Prostate gland (tissue), 2 donors: ENCODE measurements at regions not wholly inside any gene's neighbourhood (a gene's known extent, or its start where the extent isn't known, plus 50 kb on each side); places are given as distances from the start of the nearest gene placed in this dataset.

Experiments
- POLR2A ChIP-seq: fragments of 450-650 bp; IDR thresholded peaks from one replicate; pipeline ENCODE4 v1.6.1; 2016; ENCODE audit warnings: antibody characterized with exemption, mild to moderate bottlenecking
- POLR2AphosphoS5 ChIP-seq: sonication (generic); formaldehyde crosslinking; IDR thresholded peaks from one replicate; pipeline ENCODE4 v1.6.1; 2017; ENCODE audit warnings: antibody characterized with exemption
- TF ChIP-seq, protein P1 (sequence below), 4 experiments: fragments of 200-600 bp in 2 of 4; fragments of 450-650 bp in 2 of 4; sonication (generic) in 2 of 4; IDR thresholded peaks; 1 replicate in 3 of 4; 2 replicates in 1 of 4; pipeline ENCODE4 v1.5.1; 2016 to 2019; ENCODE audit warnings: antibody characterized with exemption in 4 of 4, mild to moderate bottlenecking in 2 of 4, moderate library complexity in 2 of 4

DNA sequence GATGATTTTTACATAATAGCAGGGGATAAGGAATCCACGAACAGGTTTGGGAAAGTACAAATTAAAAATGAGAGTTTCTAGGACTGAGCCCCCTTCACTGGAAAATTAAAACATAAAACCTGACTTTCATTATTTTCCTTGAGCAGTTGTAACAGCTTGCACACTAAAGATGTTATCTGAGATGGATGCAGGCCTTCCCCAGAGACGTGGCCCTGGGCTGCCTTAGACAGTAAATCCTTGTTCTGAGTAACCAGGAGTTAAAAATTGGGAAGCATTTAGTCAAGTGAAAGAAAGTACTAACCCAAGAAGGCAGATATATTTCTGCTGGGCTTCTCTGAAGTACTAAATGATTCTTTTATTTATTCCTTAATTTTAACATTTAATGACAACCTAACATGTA is 432.2 kb upstream of the KIF2B start:
- TF ChIP-seq POLR2AphosphoS5, result no peak
- TF ChIP-seq, protein P1, sequence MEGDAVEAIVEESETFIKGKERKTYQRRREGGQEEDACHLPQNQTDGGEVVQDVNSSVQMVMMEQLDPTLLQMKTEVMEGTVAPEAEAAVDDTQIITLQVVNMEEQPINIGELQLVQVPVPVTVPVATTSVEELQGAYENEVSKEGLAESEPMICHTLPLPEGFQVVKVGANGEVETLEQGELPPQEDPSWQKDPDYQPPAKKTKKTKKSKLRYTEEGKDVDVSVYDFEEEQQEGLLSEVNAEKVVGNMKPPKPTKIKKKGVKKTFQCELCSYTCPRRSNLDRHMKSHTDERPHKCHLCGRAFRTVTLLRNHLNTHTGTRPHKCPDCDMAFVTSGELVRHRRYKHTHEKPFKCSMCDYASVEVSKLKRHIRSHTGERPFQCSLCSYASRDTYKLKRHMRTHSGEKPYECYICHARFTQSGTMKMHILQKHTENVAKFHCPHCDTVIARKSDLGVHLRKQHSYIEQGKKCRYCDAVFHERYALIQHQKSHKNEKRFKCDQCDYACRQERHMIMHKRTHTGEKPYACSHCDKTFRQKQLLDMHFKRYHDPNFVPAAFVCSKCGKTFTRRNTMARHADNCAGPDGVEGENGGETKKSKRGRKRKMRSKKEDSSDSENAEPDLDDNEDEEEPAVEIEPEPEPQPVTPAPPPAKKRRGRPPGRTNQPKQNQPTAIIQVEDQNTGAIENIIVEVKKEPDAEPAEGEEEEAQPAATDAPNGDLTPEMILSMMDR (IDR thresholded peaks at IDR 0.05), result no peak
- no peak for TF ChIP-seq POLR2A
